GM19397 (cell line): ENCODE measurements at regions not wholly inside any gene's neighbourhood (a gene's known extent, or its start where the extent isn't known, plus 50 kb on each side); places are given as distances from the start of the nearest gene placed in this dataset.

Source experiments
- ATAC-seq: cut with Tn5 transposase; IDR thresholded peaks from one replicate; pipeline ENCODE4 v1.9.1; 2021; ENCODE audit warnings: mild to moderate bottlenecking, moderate library complexity; ENCODE audit not compliant: unreplicated experiment

DNA sequence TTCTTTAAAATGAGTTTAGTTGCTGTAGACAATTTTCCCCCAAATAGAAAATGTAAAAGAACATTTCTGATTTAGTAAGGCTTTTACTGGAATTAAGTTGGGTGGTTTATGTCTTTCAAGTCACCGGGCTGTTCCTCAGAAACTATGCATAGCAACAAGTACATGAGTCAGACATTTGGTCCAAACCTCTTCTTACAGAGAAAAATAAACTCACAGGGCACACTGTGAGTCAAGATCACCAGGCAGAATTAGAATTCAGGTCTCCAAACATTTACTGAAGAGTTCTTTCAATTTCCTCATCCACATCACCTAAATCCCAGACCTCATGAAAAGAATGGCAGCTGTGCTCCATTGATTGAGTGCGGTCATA, 476.1 kb upstream of the SOX5 start:
- no peak for ATAC-seq

DNA sequence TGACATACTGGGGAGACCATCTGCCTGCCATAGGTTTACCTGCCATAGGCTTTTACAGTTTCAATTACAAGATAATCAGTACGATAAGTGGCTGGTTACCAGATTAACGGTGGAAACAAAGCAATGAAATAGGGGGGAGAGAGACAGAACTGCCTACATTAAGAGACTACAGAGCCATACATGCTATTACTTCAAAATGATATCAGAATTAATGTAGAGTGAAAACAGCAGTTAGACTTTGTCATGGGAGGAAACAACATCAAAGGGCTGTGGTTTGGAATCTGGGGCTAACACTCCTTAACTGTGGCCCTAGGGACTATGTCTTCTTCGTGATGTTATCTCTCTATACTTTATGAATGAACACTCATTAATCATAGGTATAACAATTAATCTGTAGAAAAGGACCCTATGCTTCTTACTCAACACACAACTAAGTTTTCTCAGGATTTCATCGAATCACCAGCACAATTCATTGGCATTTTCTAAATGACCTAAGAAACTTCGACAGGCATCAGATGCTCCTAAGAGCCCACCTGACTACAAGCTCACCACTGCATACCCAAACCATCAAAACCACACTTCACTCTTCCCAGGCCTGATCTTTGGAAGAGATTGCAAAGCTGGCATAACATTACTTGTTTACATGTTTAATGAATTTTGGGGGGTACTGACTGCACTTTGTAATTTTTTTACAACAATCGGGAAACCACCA, 475.6 kb upstream of the SOX5 start:
- ATAC-seq: no peak

DNA sequence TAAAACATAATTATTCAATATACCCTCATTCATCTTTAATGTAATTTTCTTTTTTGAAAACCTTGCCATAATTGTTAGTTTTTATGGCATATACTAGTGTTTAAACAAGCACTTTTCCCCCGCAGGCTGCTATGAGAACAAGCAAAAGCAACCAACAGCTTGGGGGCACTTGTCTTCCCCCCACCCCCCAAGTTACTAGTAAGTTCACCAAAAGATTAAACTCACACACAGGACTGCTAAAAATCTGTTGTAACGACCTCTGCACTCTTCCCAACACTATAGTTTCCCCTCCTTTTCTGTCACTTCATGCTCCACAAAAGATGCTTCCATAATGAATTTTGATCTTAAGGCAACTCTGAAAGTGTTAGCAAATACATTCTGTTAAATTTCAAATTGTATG, 474.9 kb upstream of the SOX5 start:
- no peak for ATAC-seq

DNA sequence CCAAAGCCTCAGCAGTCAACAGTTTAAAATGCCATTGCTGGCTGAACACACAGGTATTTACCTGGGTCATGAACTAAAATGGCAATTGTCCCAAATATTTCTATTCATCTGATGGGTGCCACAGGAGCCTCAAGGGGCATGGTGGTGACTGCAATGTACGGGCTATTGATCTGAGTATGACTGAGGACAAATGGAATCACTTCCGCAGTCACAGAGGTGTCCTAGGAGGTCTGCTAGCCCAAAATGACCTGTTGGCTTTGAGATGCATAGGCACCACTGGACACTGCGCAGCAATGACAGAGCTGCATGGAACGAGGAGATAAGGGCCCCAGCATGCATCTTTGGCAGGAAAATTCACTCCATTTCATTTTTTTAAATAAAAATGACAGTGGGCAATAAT, 474.1 kb upstream of the SOX5 start:
- ATAC-seq: no peak

DNA sequence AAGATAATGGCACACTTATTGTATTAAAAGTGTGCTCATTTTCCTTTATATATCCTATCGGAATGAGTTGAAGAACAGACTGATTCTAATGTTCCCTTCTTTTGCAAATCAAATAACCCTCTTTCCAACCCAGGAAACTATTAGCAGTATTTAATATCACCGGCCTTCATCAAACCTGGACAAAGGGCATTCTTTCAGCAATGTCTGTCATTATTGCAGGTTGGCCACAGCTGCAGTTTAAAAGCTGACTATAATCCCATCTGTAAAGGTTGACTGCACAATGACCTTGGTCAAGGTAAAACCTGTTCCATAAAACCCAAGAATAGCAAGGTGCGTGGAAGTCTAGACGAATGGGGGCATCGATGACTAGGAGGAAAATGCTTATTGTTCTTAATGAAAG, 472.3 kb upstream of the SOX5 start:
- no peak for ATAC-seq

DNA sequence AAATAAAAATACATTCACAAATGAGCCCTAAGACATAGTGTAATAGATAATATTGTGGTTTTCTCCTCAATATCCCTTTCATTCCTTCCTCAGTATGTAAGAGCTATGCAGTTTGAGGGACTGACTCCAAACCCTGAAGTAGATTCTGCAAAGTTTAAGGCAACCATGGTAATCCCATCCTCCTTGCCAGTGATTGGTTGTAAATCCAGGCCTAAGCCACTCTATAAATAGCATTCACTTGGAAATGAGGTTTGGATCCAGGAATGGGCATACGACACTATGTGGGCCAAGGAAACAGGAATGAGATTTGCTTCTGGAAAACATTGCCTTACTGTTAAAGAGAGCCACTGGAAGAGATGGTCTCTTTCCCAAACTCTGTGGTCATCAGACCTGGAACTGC, 468.7 kb upstream of the SOX5 start:
- no peak for ATAC-seq

DNA sequence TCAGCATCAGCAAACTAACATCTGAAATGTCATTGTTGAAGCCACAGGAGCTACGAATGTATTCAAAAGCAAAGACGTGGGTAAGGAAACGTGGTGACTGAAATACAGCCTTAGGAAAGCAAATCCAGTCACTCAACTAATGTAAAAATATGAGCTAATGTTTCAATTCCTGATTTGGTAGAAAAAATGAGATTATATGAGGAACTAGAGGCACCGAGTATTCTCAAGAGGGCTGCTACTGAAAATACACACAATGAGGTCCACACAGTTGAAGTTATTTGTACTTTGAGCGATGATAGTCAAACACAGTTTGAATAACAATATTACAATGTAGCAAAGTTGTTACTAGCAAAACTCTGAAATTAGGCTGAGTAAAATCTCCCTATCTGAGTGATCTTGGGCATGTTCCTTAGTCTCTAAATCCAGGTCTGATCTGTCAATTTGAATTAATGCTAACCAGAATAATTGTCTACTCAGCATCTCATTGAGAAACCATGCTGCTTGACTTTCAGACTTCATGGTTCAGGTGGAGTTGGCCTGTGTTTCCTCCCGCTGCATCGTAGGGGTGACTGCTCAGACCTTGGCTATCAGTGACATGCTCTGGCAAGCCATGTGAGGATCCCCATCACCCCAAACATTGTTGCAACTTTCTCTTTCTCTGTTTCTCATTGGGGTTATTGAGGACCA, 467.1 kb upstream of the SOX5 start:
- no peak for ATAC-seq

DNA sequence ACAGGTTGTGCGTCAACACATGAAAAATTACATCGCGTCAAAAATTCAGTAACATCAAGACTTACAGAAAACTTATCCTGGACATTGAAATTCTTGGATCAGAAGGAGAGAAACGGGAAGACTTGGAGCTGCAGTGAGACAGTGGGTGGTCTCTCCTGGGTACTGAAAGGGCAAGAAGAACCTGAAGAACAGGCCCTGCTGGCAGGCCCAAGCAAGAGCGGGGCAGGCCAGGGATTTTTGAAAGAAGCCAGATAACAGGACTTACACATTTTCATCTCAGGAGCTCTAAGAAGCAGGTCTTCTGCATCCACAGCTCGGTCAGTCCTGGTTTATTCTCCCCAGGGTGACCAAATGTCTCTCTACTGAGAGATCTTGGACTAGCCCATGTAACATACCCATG, 466.5 kb upstream of the SOX5 start:
- no peak for ATAC-seq

DNA sequence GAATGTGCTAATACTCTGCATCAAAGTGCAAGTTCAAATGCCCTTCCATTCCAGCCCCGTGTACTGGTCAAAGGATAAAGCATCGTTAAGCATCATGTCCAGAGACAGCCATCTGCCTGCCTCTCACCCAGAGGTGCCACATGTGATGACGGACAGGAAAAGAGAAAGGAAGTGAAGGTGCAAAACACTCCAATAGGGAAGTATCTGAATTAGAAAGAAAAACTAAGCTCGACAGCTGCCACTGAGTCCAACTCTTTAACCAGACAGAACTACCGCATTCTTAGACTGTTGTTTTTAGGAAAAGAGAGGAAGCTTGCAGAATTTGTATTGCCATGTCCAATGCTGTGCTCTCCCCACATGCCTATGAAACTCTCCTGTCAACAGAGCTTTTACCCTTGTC, 465.0 kb upstream of the SOX5 start:
- no peak for ATAC-seq

DNA sequence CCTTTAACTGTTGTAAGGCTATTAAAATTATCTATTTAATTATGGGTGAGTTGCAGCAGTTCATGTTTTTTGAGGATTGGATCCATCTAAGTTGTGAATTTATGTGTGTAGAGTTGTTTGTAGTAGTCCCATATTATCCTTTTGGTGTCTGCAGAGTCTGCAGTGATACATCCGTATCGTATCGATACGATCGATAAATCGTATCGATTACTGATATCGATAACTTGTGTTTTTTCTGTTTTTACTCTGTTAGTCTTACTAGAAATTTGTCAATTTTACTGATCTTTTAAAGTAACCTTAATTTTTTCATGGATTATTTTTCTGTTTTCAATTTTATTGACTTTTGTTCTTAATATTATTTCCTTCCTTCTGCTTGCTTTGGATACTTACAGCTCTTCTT, 462.5 kb upstream of the SOX5 start:
- no peak for ATAC-seq

DNA sequence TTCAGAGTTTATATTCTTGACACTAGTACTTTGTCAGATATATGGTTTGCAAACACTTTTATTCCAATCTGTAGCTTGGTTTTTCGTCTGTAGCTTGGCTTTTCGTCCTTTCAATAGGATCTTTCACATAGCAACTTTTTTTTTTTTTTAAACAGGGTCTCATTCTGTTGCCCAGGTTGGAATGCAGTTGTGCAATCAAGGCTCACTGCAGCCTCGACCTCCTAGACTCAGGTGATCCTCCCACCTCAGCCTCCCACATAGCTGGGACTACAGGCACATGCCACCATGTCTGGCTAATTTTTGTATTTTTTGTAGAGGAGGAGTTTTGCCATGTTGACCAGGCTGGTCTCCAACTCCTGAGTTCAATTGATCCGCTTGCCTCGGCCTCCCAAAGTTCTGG, 460.4 kb upstream of the SOX5 start:
- ATAC-seq: no peak

DNA sequence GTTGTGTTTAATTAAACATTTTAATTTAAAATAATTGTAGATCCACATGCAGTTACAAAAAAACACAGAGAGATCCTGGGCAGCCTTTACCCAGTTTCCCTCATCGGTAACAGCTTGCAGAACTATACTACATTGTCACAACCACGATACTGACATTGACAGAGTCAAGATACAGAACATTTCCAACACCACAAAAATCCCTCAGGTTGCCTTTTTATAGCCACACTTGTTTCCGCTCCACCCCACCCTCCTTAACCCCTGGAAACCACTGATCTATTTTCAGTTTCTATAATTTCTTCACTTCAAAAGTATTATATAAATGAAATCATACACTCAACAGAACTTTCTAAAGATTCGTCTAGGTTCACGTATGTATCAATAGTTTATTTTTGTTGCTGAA, 458.8 kb upstream of the SOX5 start:
- ATAC-seq: no peak

DNA sequence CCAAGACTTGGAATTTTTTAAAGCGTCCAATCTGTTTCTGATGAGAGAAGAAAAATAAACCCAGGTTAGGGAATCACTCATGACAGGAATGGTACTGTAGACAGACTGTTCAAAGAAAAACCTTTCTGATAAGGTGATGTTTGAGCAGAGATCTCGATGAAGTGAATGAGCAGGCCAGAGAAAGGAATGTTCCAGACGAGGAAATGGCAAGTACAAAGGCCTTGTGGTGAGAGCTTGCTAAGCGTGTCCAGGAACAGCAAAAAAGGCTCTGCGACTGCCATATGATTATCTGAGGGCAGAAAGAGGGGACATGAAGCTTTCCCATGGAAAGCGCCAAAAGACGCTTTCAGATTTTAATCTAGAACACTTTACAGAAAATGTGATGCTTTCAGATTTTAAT, 458.4 kb upstream of the SOX5 start:
- ATAC-seq: no peak

DNA sequence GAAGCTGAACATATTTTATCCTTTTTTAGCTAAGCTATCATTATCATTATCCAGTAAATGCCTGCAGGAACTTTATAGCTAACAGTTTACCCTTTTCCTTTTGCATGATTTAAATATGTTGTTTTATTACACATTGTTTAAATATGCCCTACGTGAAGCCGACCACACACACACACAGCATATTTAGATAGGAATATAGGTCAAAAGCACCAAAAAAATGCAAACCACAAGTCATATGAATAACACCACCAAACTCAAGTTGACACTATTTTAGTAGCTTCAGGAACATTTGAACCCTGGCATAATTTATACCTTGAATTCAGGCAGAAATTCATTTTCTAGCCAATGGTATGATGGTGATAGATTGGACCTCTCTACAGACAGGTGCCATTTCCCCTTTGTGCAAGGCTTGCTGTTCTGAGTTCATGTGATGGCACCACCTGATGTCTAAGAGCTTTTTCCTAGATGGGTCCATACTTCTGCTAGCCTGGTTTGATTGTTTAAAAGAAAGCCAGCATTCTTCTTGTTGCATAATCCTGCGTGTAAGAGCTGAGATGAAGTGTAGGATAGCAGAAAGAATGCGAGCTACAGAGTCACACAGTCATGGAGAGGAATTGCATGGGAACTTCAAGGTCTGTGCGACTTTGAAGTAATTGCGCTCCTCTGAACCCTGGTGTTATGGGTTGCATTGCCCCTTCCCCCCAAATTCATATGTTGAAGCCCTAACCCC, 454.8 kb upstream of the SOX5 start:
- ATAC-seq: no peak

DNA sequence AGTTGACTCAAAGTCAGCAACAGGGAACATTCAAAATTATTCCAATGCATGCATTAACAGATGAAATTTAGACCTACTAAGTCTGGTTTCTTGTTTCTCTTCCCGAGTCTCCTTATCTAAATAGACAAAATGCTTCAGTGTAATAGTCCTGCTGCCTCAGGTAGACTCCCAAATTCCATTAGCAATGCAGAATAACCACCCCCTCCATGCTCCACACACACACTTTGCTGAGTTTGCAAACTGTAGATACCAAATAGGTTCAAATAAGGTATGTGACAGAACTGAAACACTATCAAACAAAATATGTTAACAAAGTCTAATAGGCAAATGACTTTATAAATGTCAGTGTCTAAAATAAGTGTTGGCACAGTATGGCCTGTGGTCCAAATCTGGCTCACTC, 451.1 kb upstream of the SOX5 start:
- ATAC-seq: no peak

DNA sequence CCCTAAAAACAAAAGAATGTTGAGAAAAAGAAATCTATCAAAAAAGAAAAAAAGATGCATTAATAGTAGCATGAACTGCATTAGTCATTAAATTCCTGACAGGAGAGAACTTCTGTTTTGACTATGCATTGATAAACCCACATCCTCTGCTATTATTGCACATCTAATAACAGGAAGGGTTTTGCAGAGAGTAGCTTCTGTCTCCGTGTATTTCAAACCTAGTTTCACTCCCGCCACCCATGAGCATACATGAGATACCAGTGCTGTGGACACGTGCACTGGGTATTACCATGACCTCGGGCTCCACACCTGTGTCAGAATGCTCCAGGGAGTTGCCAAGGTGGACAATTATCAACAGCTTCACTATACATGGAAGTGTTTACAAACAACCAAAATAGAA, 449.1 kb upstream of the SOX5 start:
- peak; percentile 91 for ATAC-seq

DNA sequence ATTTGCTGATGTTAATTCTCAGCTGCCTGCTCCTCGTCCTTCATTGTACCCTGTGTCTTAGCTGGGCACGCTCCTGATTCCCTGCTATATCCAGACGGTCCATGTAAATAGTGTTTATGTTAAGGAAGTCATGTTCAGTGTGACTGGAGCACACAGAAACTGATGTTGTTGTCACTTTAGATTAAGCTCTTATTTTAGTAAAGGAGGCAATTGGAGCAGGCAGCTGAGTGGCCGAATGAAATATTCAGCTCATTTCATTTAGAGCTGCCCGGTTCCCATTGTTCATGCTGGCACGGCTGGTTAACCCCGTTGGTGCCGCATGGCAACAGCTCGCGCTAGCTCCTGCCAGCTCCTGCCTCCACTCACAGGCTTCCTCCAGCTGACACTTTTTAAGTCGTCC, 446.8 kb upstream of the SOX5 start:
- no peak for ATAC-seq

DNA sequence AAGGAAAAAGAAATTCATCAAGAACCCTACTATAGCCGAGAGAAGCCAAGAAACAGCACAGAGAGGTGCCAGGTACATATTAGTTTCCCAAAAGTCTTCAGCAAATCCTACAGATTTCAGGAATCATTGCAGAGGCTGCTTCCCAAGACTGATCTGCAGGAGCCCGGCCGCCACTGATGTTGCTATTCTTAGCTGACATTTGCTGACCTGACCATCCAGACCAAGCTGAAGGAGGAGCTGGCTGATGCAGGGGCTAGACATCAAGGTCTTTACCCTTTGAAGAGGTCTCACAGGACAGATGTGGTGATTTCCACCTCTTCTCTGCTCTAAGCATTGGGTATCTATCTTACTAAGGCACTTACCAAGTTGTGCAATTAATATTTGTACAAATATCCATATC, 444.8 kb upstream of the SOX5 start:
- no peak for ATAC-seq

DNA sequence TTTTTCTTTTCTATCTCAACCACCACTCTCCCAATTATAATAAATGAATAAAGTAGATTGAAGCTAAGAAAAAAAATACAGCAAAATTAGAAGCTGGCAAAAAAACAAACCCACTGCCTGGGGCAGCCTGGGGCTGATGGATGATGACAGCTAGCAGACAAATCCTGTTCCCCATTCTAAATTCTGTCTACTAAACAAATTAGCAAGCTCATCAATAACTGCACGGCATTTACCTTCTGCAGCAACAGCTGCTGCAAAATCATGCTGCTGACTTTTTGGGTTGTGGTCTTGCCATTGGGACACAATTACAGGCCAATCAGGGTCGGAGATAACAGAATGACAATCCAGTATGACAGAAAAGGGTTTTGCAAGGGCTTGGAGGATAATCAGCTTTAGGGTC, 443.6 kb upstream of the SOX5 start:
- no peak for ATAC-seq

DNA sequence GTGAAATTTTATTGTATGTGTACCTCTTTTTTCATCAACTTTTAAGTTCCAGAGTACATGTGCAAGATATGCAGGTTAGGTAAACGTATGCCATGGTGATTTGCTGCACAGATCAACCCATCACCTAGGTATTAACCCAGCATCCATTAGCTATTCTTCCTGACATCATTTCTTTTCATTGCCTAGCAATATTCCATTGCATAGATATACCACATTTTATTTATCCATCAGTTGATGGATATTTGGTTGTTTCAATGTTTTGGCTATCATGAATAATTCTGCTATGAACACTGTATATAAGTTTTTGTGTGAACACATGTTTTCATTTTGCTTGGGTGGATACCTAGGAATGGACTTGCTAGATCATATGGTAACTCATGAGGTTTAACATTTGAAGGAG, 439.9 kb upstream of the SOX5 start:
- no peak for ATAC-seq

DNA sequence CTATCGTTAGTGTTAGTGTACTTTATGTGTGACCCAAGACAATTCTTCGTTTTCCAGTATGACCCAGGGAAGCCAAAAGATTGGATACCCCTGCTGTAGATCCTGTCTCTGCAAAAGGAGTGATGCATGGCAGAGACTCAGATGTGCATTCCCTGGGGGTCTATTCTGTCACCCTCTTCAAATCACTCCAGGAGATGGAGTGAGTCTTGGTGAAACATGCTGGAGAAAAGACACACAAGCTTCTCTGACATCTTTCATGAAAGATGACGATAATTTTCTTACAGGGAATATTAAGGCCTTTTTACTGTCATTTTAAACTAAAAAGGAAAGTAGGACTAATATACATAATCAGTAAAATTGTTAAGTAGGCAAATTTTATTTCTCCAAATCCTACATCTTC, 437.9 kb upstream of the SOX5 start:
- no peak for ATAC-seq

DNA sequence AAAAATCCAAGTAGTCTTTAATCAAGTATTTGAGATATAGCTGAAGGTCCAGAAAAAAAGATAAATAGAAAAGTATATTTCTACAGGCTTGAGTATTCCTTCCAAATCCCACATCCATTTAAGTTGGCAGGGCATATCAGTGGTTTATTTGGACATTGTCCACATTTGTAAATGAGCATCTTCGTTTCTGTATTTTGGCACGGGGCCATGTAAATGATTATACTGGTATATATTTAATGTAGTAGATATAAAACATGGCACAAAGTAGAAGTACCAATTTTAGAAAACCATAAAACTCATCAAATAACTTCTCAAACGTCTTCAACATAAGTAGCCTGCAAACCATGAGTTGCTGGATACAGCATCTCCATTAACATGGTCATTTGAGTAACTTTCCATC, 437.4 kb upstream of the SOX5 start:
- no peak for ATAC-seq
